ENCODE measurements at regions not wholly inside any gene's neighbourhood (a gene's known extent, or its start where the extent isn't known, plus 50 kb on each side); places are given as distances from the start of the nearest gene placed in this dataset.

- H3K79me2 ChIP-seq (ENCODE audit: control insufficient read depth, insufficient read depth, low read length) = no peaks in the 10 kb centered on the region
- H3K9ac ChIP-seq (ENCODE audit: control insufficient read depth, extremely low read depth, insufficient read depth, low read length) = no peak overlapping the region
- no peak overlapping the region for H3K27ac ChIP-seq (ENCODE audit: control insufficient read depth, insufficient read depth, low read length)
- no peaks in the 10 kb centered on the region for H3K9me1 ChIP-seq (ENCODE audit: control insufficient read depth, extremely low read depth, insufficient read depth, low read length)
- dilution Hi-C loops (cut with MboI; ENCODE audit: extremely low pct_ligation_motif_present, low sequenced_read_pairs) = no loop called here
- DNase-seq (ENCODE audit: low read depth, low spot score) (no peak), FAIRE-seq (no peak)
- no peaks in the 10 kb centered on the region for H3K4me1 ChIP-seq (ENCODE audit: control insufficient read depth, extremely low read depth, insufficient read depth, low read length)
- H3K4me3 ChIP-seq (ENCODE audit: control insufficient read depth in 2 of 3, extremely low read depth in 1 of 3, insufficient read depth in 2 of 3, low read depth in 1 of 3, low read length in 3 of 3) = no peak overlapping the region
- no peak overlapping the region for H3K4me2 ChIP-seq (ENCODE audit: control insufficient read depth, extremely low read depth, insufficient read depth, low read depth, low read length)
- no peaks in the 10 kb centered on the region for H3K36me3 ChIP-seq (ENCODE audit: control insufficient read depth in 2 of 2, extremely low read depth in 1 of 2, insufficient read depth in 2 of 2, low read length in 2 of 2)
- H2AFZ ChIP-seq (ENCODE audit: control insufficient read depth, low read length) = no peak overlapping the region
- no peaks in the 10 kb centered on the region for H3K27me3 ChIP-seq (ENCODE audit: control insufficient read depth, extremely low read depth, insufficient read depth, low read length)
- TF ChIP-seq CTCF (optimal IDR thresholded peaks at IDR 0.05 in 1 of 3, IDR thresholded peaks at IDR 0.05 in 1 of 3, conservative IDR thresholded peaks at IDR 0.05 in 1 of 3; ENCODE audit: extremely low read depth in 1 of 3, insufficient read depth in 2 of 3, low read length in 3 of 3) = no peak
- no peak for TF ChIP-seq EZH2 (IDR thresholded peaks at IDR 0.05; ENCODE audit: low read length)
- no peaks in the 10 kb centered on the region for H3K9me3 ChIP-seq (ENCODE audit: control insufficient read depth, low read depth, low read length)
- no peaks in the 10 kb centered on the region for H4K20me1 ChIP-seq (ENCODE audit: control insufficient read depth, extremely low read depth, insufficient read depth, low read length)
These were observed 331.6 kb downstream of the CPS1 start for GRCh38 chr2:210888035-210888434.

DNA sequence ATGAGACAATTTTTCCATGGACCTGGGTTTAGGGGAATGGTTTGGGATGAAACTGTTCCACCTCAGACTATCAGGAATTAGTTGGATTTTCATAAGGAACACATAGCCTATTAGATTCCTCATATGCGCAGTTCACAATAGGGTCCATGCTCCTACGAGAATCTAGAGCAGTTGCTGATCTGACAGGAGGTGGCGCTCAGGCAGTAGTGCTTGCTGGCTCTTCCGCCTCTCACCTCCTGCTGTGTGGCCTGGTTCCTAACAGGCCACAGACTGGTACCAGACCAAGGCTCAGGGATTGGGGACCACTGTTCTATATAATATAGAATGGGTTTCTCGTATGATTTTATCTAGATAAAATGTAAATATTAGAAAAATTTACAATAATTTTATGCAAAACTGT lies 338.7 kb downstream of the CPS1 start:
- H3K4me3 ChIP-seq (ENCODE audit: control insufficient read depth in 2 of 3, extremely low read depth in 1 of 3, insufficient read depth in 2 of 3, low read depth in 1 of 3, low read length in 3 of 3) = no peak overlapping the region
- TF ChIP-seq EZH2 (IDR thresholded peaks at IDR 0.05; ENCODE audit: low read length) (no peak), CTCF (optimal IDR thresholded peaks at IDR 0.05 in 1 of 3, IDR thresholded peaks at IDR 0.05 in 1 of 3, conservative IDR thresholded peaks at IDR 0.05 in 1 of 3; ENCODE audit: extremely low read depth in 1 of 3, insufficient read depth in 2 of 3, low read length in 3 of 3) (peak in 2 of 3 experiments; percentile 6 to 14)
- DNase-seq (ENCODE audit: low read depth, low spot score) (no peak), FAIRE-seq (no peak)
- H4K20me1 ChIP-seq (ENCODE audit: control insufficient read depth, extremely low read depth, insufficient read depth, low read length) = no peaks in the 10 kb centered on the region
- H3K4me2 ChIP-seq (ENCODE audit: control insufficient read depth, extremely low read depth, insufficient read depth, low read depth, low read length) = no peak overlapping the region
- no peaks in the 10 kb centered on the region for H3K27me3 ChIP-seq (ENCODE audit: control insufficient read depth, extremely low read depth, insufficient read depth, low read length)
- H3K36me3 ChIP-seq (ENCODE audit: control insufficient read depth in 2 of 2, extremely low read depth in 1 of 2, insufficient read depth in 2 of 2, low read length in 2 of 2) = no peaks in the 10 kb centered on the region
- H3K9ac ChIP-seq (ENCODE audit: control insufficient read depth, extremely low read depth, insufficient read depth, low read length) = no peak overlapping the region
- dilution Hi-C loops (cut with MboI; ENCODE audit: extremely low pct_ligation_motif_present, low sequenced_read_pairs) = no loop called here
- no peaks in the 10 kb centered on the region for H3K9me3 ChIP-seq (ENCODE audit: control insufficient read depth, low read depth, low read length)
- H3K79me2 ChIP-seq (ENCODE audit: control insufficient read depth, insufficient read depth, low read length) = no peaks in the 10 kb centered on the region
- no peak overlapping the region for H3K27ac ChIP-seq (ENCODE audit: control insufficient read depth, insufficient read depth, low read length)
- H3K9me1 ChIP-seq (ENCODE audit: control insufficient read depth, extremely low read depth, insufficient read depth, low read length) = no peaks in the 10 kb centered on the region
- H2AFZ ChIP-seq (ENCODE audit: control insufficient read depth, low read length) = no peak overlapping the region
- no peaks in the 10 kb centered on the region for H3K4me1 ChIP-seq (ENCODE audit: control insufficient read depth, extremely low read depth, insufficient read depth, low read length)

Data from keratinocyte (primary cell).